Upper lobe of left lung (tissue), 4 donors: ENCODE measurements at regions not wholly inside any gene's neighbourhood (a gene's known extent, or its start where the extent isn't known, plus 50 kb on each side); places are given as distances from the start of the nearest gene placed in this dataset.

Source experiments
- CTCF ChIP-seq, 6 experiments: fragments of 450-650 bp in 4 of 6; fragments of 200-600 bp in 2 of 6; sonication (generic) in 2 of 6; IDR thresholded peaks; one replicate each; pipeline ENCODE4 v1.5.1; 2016 to 2019; ENCODE audit warnings: antibody characterized with exemption in 6 of 6
- POLR2A ChIP-seq, 4 donors: fragments of 450-650 bp; IDR thresholded peaks; one replicate each; pipeline ENCODE4 v1.5.1; 2016 to 2017; ENCODE audit warnings: antibody characterized with exemption in 4 of 4, mild to moderate bottlenecking in 2 of 4
- POLR2AphosphoS5 ChIP-seq, 2 donors: sonication (generic); formaldehyde crosslinking; IDR thresholded peaks; one replicate each; pipeline ENCODE4 v1.5.1; 2017; ENCODE audit warnings: antibody characterized with exemption in 2 of 2

- TF ChIP-seq CTCF (IDR thresholded peaks at IDR 0.05), result no peak
- TF ChIP-seq POLR2AphosphoS5 (IDR thresholded peaks at IDR 0.05), result no peak
- TF ChIP-seq POLR2A (IDR thresholded peaks at IDR 0.05), result no peak
These were observed 405.5 kb upstream of the FIGN start for GRCh38 chr2:164141271-164141670.
